H54 (cell line): ENCODE measurements at regions not wholly inside any gene's neighbourhood (a gene's known extent, or its start where the extent isn't known, plus 50 kb on each side); places are given as distances from the start of the nearest gene placed in this dataset.
A peak's percentile ranks its signal among the peaks of the same experiment; 100 is the strongest.
"Not testable (repeated sequence)": the region's sequence is repeated elsewhere in the genome, so short reads cannot be mapped to it uniquely, and the experiment has no call there.

Experiments
- DNase-seq: peaks from one replicate; pipeline ENCODE4 v3.0.0; 2011; ENCODE audit warnings: low spot score, mixed read lengths; ENCODE audit not compliant: insufficient read length
- FAIRE-seq: peaks from 3 replicates; lab custom pipeline; 2011; peaks lifted over from hg19 to GRCh38; lab: Jason Lieb, UNC

DNA sequence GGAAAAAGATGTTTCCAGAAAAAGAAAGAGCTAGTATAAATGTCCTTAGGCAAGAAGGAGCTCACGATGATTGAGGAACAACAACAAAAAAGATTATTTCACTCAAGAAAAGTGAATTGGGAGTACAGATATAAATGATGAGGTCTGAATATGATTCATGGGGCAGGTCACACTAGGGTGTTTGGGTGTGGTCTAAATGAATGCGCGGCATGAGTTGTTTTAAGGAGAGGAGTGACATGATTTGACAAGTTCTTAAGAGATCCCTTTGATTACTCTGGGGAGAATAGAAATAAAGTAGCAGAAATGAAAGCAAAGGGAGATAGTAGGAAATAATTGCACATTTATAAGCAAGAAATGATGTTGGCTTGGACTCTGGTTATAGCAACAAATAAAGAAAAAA lies 59.3 kb downstream of the NUTM2D start:
- FAIRE-seq: peak; percentile 30
- DNase-seq: not testable (repeated sequence)

DNA sequence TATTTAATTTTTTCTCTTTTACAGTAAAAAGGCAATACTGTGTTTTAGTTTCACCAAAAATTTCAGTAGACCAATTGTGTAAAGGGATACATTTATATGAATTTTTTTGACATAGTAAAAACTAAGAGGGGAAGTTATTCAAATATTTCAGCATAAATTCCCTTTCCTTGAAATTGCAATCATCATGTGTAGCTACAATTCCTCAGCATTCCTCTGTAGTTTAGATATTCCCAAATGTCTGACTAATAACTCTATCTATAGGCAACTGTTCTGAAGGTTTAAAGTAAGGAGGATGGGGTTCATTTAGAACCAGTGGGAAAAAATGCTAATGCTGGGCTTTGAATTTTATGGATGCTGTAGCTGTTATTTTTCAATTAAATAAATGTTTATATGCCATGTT lies 65.1 kb downstream of the NUTM2D start:
- not testable (repeated sequence) for DNase-seq, FAIRE-seq

- FAIRE-seq, DNase-seq: not testable (repeated sequence)
Measured at GRCh38 chr10:87424697-87425373, 67.3 kb downstream of the NUTM2D start.

DNA sequence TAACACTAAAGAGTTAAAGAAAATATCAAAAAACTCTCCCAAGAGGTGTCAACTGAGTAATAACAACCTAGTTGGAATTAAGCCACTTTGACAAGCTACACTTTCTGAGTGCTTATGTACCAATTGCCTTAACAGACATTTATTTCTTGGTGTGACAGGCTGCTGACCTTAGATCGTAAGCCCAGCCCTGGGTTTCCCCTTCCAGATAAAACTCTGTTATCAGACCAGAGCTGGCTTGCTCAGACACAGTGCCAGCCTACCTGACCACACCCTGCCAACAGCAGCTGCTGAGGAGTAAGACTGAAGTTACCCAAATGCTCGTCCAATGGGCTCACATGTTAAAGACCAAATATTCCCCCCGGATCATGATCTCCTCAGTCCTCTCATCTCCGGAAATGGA lies 70.9 kb upstream of the MINPP1 start:
- not testable (repeated sequence) for DNase-seq, FAIRE-seq

DNA sequence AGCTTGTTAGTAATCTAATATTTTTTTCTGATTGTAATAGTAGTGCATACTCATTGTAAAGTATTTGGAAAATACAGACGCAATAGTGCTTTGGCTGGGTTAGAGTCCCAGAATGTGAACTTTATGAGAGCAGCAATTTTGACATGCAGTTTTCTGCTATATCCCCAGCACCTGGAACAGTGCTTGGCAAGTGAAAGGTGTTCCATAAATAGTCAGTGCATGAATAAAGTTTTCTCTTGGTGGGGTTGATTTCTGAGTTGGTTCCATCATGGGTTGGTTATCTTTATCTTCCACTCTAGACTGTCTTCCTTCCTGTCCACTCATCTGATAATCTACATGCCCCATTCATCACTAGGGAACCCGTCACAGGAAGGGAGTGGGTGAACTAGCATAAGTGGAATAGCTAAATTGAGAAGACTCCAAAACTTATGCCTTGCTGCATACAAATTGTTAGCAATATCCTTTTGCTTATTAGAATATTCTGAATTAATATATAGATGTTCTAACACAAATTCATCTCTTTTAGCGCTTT lies 69.3 kb upstream of the MINPP1 start:
- DNase-seq: not testable (repeated sequence)
- peak; percentile 6 for FAIRE-seq

DNA sequence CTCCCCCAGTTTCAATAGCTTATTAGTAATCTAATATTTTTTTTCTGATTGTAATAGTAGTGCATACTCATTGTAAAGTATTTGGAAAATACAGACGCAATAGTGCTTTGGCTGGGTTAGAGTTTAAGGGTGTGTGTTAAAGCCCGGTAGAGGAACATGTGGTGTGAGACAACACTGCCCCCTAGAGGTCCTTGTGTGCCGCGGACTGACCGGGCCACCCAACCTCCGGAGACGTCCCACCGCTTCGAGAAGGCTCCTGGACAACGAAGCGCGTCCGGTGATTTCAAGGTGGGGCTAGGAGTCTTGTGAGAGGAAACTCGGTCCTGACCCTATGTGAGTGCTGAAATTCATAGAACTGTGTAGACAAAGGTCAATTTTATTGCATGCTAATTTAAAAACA lies 68.6 kb upstream of the MINPP1 start:
- peak; percentile 96 for FAIRE-seq
- DNase-seq: not testable (repeated sequence)

- peak; percentile 100 for FAIRE-seq
- not testable (repeated sequence) for DNase-seq
Measured at GRCh38 chr10:87437450-87437849, 67.2 kb upstream of the MINPP1 start.
